DOHH2 (cell line): ENCODE measurements at regions not wholly inside any gene's neighbourhood (a gene's known extent, or its start where the extent isn't known, plus 50 kb on each side); places are given as distances from the start of the nearest gene placed in this dataset.

Experiments
- CTCF ChIP-seq: fragments of 200-600 bp; sonication (generic); IDR thresholded peaks from one replicate; pipeline ENCODE4 v1.5.1; 2014; ENCODE audit warnings: antibody characterized with exemption, mild to moderate bottlenecking, low read depth, low read length; ENCODE audit not compliant: poor library complexity, severe bottlenecking
- EZH2phosphoT487 ChIP-seq: fragments of 200-600 bp; sonication (generic); IDR thresholded peaks from 2 replicates; pipeline ENCODE4 v1.6.1; 2017; ENCODE audit warnings: borderline replicate concordance, mild to moderate bottlenecking, antibody characterized with exemption, low read length, moderate library complexity, mixed read lengths

DNA sequence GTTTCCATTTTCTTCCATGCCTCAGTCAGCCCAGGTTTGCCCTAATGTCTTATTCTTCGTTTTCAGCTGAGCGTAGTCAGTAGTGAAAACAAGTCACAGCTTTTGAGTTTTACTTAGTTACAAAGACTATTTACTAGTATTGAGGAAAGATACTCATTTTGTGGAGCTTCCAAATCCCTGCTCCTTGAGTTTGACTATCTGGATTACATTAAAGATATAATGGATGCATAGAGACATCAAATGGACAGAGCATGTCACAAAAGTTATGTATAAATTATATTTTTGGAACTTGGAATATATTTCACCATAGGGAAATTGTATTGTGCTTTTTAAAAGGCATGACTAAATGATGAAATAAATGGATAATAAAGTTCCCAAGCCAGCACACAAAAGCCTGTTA, 54.6 kb upstream of the AKAP13 start:
- TF ChIP-seq CTCF = no peak
- no peak for TF ChIP-seq EZH2phosphoT487
